Naive thymus-derived CD8-positive, alpha-beta T cell (primary cell): ENCODE measurements at regions not wholly inside any gene's neighbourhood (a gene's known extent, or its start where the extent isn't known, plus 50 kb on each side); places are given as distances from the start of the nearest gene placed in this dataset.

Source experiments
- ATAC-seq, 2 donors: fragments of 150-1000 bp; cut with Tn5 transposase in 1 of 2; sonication (Bioruptor Pico), chemical (Tn5 transposase) in 1 of 2; 1 replicate in 1 of 2; 2 replicates in 1 of 2; pipeline ENCODE4 v1.10.0; 2021; ENCODE audit warnings: mild to moderate bottlenecking in 2 of 2, moderate library complexity in 2 of 2
- POLR2A ChIA-PET: fragments of 350-600 bp; sonication (Branson Sonifier 250); formaldehyde crosslinking; loops from one replicate; lab custom pipeline; 2021; ENCODE audit warnings: antibody characterized with exemption; lab: Charles Lee
- DNase-seq, 10 donors: peaks; one replicate each; pipeline versions ENCODE4 v3.0.0 to v3.0.0-alpha.2; 2020 to 2022
- H3K27ac Mint-ChIP-seq, 10 donors: one replicate each; pipeline ENCODE4 v1.8.0; 2020 to 2022; ENCODE audit warnings: mild to moderate bottlenecking in 10 of 10, mixed read lengths in 10 of 10, moderate library complexity in 4 of 10, inconsistent platforms in 1 of 10
- H3K27me3 Mint-ChIP-seq, 5 donors: one replicate each; pipeline ENCODE4 v1.8.0; 2021 to 2022; ENCODE audit warnings: mixed read lengths in 5 of 5
- H3K36me3 Mint-ChIP-seq, 3 donors: one replicate each; pipeline ENCODE4 v1.8.0; 2020 to 2022; ENCODE audit warnings: mixed read lengths in 3 of 3, mild to moderate bottlenecking in 2 of 3, inconsistent platforms in 1 of 3
- H3K4me1 Mint-ChIP-seq, 4 donors: one replicate each; pipeline ENCODE4 v1.8.0; 2021 to 2022; ENCODE audit warnings: mixed read lengths in 4 of 4
- H3K4me3 Mint-ChIP-seq, 10 donors: one replicate each; pipeline ENCODE4 v1.8.0; 2020 to 2022; ENCODE audit warnings: mild to moderate bottlenecking in 10 of 10, mixed read lengths in 10 of 10, moderate library complexity in 6 of 10, inconsistent platforms in 1 of 10
- H3K9me3 Mint-ChIP-seq, 9 donors: one replicate each; pipeline ENCODE4 v1.8.0; 2020 to 2022; ENCODE audit warnings: mixed read lengths in 9 of 9, mild to moderate bottlenecking in 3 of 9, inconsistent platforms in 1 of 9, moderate library complexity in 1 of 9

- no peaks in the 10 kb centered on the region for H3K4me1 Mint-ChIP-seq
- H3K27ac Mint-ChIP-seq = no peak overlapping the region
- POLR2A ChIA-PET = no interaction called here
- no peaks in the 10 kb centered on the region for H3K36me3 Mint-ChIP-seq
- ATAC-seq (no peak), DNase-seq (no peak)
- no peaks in the 10 kb centered on the region for H3K27me3 Mint-ChIP-seq
- H3K4me3 Mint-ChIP-seq = no peak overlapping the region
- peaks cover 2 to 31% (median 11%) of the 10 kb centered on the region in 9 donors for H3K9me3 Mint-ChIP-seq
These were observed 637.4 kb upstream of the API5 start for GRCh38 chr11:42674436-42674835.

- ATAC-seq = no peak
- Mint-ChIP-seq H3K4me3 (no peak overlapping the region), H3K27ac (no peak overlapping the region), H3K4me1 (no peaks in the 10 kb centered on the region), H3K36me3 (no peaks in the 10 kb centered on the region), H3K9me3 (peaks cover 0 to 20% (median 4%) of the 10 kb centered on the region in 9 donors), H3K27me3 (no peaks in the 10 kb centered on the region)
- POLR2A ChIA-PET = no interaction called here
- DNase-seq = no peak
These were observed 604.3 kb upstream of the API5 start for GRCh38 chr11:42707541-42707940.

- POLR2A ChIA-PET = no interaction called here
- ATAC-seq = no peak
- Mint-ChIP-seq H3K4me3 (no peak overlapping the region), H3K27ac (no peak overlapping the region), H3K27me3 (no peaks in the 10 kb centered on the region), H3K36me3 (no peaks in the 10 kb centered on the region), H3K9me3 (peaks cover 2 to 11% (median 5%) of the 10 kb centered on the region in 9 donors), H3K4me1 (no peaks in the 10 kb centered on the region)
- DNase-seq = no peak
These were observed 602.6 kb upstream of the API5 start for GRCh38 chr11:42709216-42709615.

GRCh38 chr11:42713279-42713678 lies 598.5 kb upstream of the API5 start:
- no peak overlapping the region for H3K27ac Mint-ChIP-seq
- ATAC-seq = no peak
- POLR2A ChIA-PET = no interaction called here

GRCh38 chr11:42713753-42714152 lies 598.0 kb upstream of the API5 start:
- POLR2A ChIA-PET = no interaction called here
- no peak for ATAC-seq
- no peak for DNase-seq
- Mint-ChIP-seq H3K27ac (no peak overlapping the region), H3K9me3 (peaks cover 6 to 28% (median 7%) of the 10 kb centered on the region in 9 donors), H3K4me3 (no peak overlapping the region), H3K36me3 (peaks cover 0 to 6% (median 0%) of the 10 kb centered on the region in 3 donors), H3K4me1 (no peaks in the 10 kb centered on the region), H3K27me3 (no peaks in the 10 kb centered on the region)

More at GRCh38 chr11:42713279-42713678, 598.5 kb upstream of the API5 start:
- Mint-ChIP-seq H3K9me3 (peaks cover 4 to 27% (median 9%) of the 10 kb centered on the region in 9 donors), H3K27me3 (no peaks in the 10 kb centered on the region), H3K4me1 (no peaks in the 10 kb centered on the region), H3K4me3 (no peak overlapping the region), H3K36me3 (peaks cover 0 to 6% (median 0%) of the 10 kb centered on the region in 3 donors)
- no peak for DNase-seq

GRCh38 chr11:42720716-42721563 lies 590.9 kb upstream of the API5 start:
- POLR2A ChIA-PET = no interaction called here
- Mint-ChIP-seq H3K9me3 (peaks cover 0 to 22% (median 9%) of the 10 kb centered on the region in 9 donors), H3K4me3 (no peak overlapping the region), H3K4me1 (no peaks in the 10 kb centered on the region), H3K36me3 (peaks cover 0 to 6% (median 0%) of the 10 kb centered on the region in 3 donors), H3K27ac (no peak overlapping the region), H3K27me3 (no peaks in the 10 kb centered on the region)
- DNase-seq (no peak), ATAC-seq (no peak)

- H3K27ac Mint-ChIP-seq = no peak overlapping the region
These were observed 583.9 kb upstream of the API5 start for GRCh38 chr11:42727879-42728278.

GRCh38 chr11:42762348-42762747 lies 549.4 kb upstream of the API5 start:
- peaks cover 0 to 8% (median 0%) of the 10 kb centered on the region in 9 donors for H3K9me3 Mint-ChIP-seq
- no peaks in the 10 kb centered on the region for H3K36me3 Mint-ChIP-seq
- ATAC-seq = no peak
- H3K27ac Mint-ChIP-seq = no peak overlapping the region
- no peak for DNase-seq
- H3K4me3 Mint-ChIP-seq = no peak overlapping the region
- POLR2A ChIA-PET = no interaction called here
- H3K4me1 Mint-ChIP-seq = no peaks in the 10 kb centered on the region
- no peaks in the 10 kb centered on the region for H3K27me3 Mint-ChIP-seq

More at GRCh38 chr11:42727879-42728278, 583.9 kb upstream of the API5 start:
- H3K4me3 Mint-ChIP-seq = no peak overlapping the region
- no peaks in the 10 kb centered on the region for H3K27me3 Mint-ChIP-seq
- no peaks in the 10 kb centered on the region for H3K36me3 Mint-ChIP-seq
- H3K4me1 Mint-ChIP-seq = no peaks in the 10 kb centered on the region
- POLR2A ChIA-PET = no interaction called here
- ATAC-seq (no peak), DNase-seq (no peak)
- peaks cover 0 to 14% (median 2%) of the 10 kb centered on the region in 9 donors for H3K9me3 Mint-ChIP-seq

GRCh38 chr11:42764936-42765335 lies 546.9 kb upstream of the API5 start:
- H3K27ac Mint-ChIP-seq = no peak overlapping the region
- no peak overlapping the region for H3K4me3 Mint-ChIP-seq
- no peak for DNase-seq
- H3K9me3 Mint-ChIP-seq = peaks cover 0 to 6% (median 0%) of the 10 kb centered on the region in 9 donors
- H3K27me3 Mint-ChIP-seq = no peaks in the 10 kb centered on the region
- no peaks in the 10 kb centered on the region for H3K36me3 Mint-ChIP-seq
- no peaks in the 10 kb centered on the region for H3K4me1 Mint-ChIP-seq
- POLR2A ChIA-PET = no interaction called here
- ATAC-seq = no peak

- Mint-ChIP-seq H3K4me3 (no peak overlapping the region), H3K27ac (no peak overlapping the region)
- no peak for DNase-seq
These were observed 543.2 kb upstream of the API5 start for GRCh38 chr11:42768576-42768975.

GRCh38 chr11:42770444-42771065 lies 541.2 kb upstream of the API5 start:
- Mint-ChIP-seq H3K36me3 (no peaks in the 10 kb centered on the region), H3K4me1 (no peaks in the 10 kb centered on the region), H3K27ac (no peak overlapping the region), H3K27me3 (no peaks in the 10 kb centered on the region), H3K9me3 (peaks cover 0 to 4% (median 0%) of the 10 kb centered on the region in 9 donors), H3K4me3 (no peak overlapping the region)
- POLR2A ChIA-PET = no interaction called here
- no peak for ATAC-seq
- no peak for DNase-seq

More at GRCh38 chr11:42768576-42768975, 543.2 kb upstream of the API5 start:
- H3K36me3 Mint-ChIP-seq = no peaks in the 10 kb centered on the region
- peaks cover 0 to 4% (median 0%) of the 10 kb centered on the region in 9 donors for H3K9me3 Mint-ChIP-seq
- no peak for ATAC-seq
- H3K27me3 Mint-ChIP-seq = no peaks in the 10 kb centered on the region
- no peaks in the 10 kb centered on the region for H3K4me1 Mint-ChIP-seq
- POLR2A ChIA-PET = no interaction called here

- Mint-ChIP-seq H3K27me3 (no peaks in the 10 kb centered on the region), H3K4me3 (no peak overlapping the region), H3K4me1 (no peaks in the 10 kb centered on the region), H3K9me3 (peaks cover 0 to 6% (median 0%) of the 10 kb centered on the region in 9 donors), H3K27ac (no peak overlapping the region), H3K36me3 (no peaks in the 10 kb centered on the region)
- ATAC-seq (no peak), DNase-seq (no peak)
- POLR2A ChIA-PET = no interaction called here
These were observed 538.9 kb upstream of the API5 start for GRCh38 chr11:42772886-42773285.

- ATAC-seq = no peak
- Mint-ChIP-seq H3K36me3 (no peaks in the 10 kb centered on the region), H3K27ac (no peak overlapping the region), H3K4me1 (no peaks in the 10 kb centered on the region), H3K9me3 (peaks cover 0 to 6% (median 2%) of the 10 kb centered on the region in 9 donors), H3K27me3 (no peaks in the 10 kb centered on the region), H3K4me3 (no peak overlapping the region)
- POLR2A ChIA-PET = no interaction called here
- DNase-seq = no peak
These were observed 538.1 kb upstream of the API5 start for GRCh38 chr11:42773729-42774128.
